Activated naive CD8-positive, alpha-beta T cell (primary cell): ENCODE measurements at regions not wholly inside any gene's neighbourhood (a gene's known extent, or its start where the extent isn't known, plus 50 kb on each side); places are given as distances from the start of the nearest gene placed in this dataset.
"Not testable (repeated sequence)": the region's sequence is repeated elsewhere in the genome, so short reads cannot be mapped to it uniquely, and the experiment has no call there.

Source experiments
- H3K27ac Mint-ChIP-seq: one replicate; pipeline ENCODE4 v1.8.0; 2021; ENCODE audit warnings: mixed read lengths
- H3K27me3 Mint-ChIP-seq: one replicate; pipeline ENCODE4 v1.8.0; 2021; ENCODE audit warnings: mixed read lengths
- H3K36me3 Mint-ChIP-seq: one replicate; pipeline ENCODE4 v1.8.0; 2021; ENCODE audit warnings: mixed read lengths
- H3K4me1 Mint-ChIP-seq: one replicate; pipeline ENCODE4 v1.8.0; 2021; ENCODE audit warnings: low read depth, mixed read lengths
- H3K4me3 Mint-ChIP-seq: one replicate; pipeline ENCODE4 v1.8.0; 2021; ENCODE audit warnings: mild to moderate bottlenecking, mixed read lengths
- H3K9me3 Mint-ChIP-seq: one replicate; pipeline ENCODE4 v1.8.0; 2021; ENCODE audit warnings: low read depth, mixed read lengths

GRCh38 chr20:53800418-53800817, 206.8 kb upstream of the ZNF217 start:
- Mint-ChIP-seq H3K27ac (no peak overlapping the region), H3K4me1 (no peaks in the 10 kb centered on the region), H3K4me3 (no peak overlapping the region), H3K36me3 (no peaks in the 10 kb centered on the region), H3K9me3 (no peaks in the 10 kb centered on the region), H3K27me3 (no peaks in the 10 kb centered on the region)

- H3K27me3 Mint-ChIP-seq: no peaks in the 10 kb centered on the region
- no peak overlapping the region for H3K4me3 Mint-ChIP-seq
- H3K9me3 Mint-ChIP-seq: no peaks in the 10 kb centered on the region
- no peaks in the 10 kb centered on the region for H3K4me1 Mint-ChIP-seq
- no peaks in the 10 kb centered on the region for H3K36me3 Mint-ChIP-seq
- no peak overlapping the region for H3K27ac Mint-ChIP-seq
Observed at GRCh38 chr20:53797085-53797484, 203.4 kb upstream of the ZNF217 start.

DNA sequence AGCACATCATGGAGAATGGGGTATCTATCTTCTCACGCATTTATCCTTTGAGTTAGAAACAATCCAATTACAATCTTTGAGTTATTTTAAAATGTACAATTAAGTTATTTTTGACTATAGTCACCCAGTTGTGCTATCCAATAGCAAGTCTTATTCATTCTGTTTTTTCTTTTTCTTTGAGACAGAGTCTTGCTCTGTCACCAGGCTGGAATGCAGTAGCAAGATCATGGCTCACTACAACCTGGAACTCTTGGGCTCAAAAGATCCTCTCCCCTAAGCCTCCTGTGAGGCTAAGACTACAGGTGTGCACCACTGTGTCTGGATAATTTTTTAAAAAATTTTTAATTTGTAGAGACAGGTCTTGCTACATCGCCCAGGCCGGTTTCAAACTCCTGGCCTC, 201.5 kb upstream of the ZNF217 start:
- H3K4me1 Mint-ChIP-seq: no peaks in the 10 kb centered on the region
- no peaks in the 10 kb centered on the region for H3K27me3 Mint-ChIP-seq
- no peak overlapping the region for H3K27ac Mint-ChIP-seq
- no peaks in the 10 kb centered on the region for H3K9me3 Mint-ChIP-seq
- no peak overlapping the region for H3K4me3 Mint-ChIP-seq
- H3K36me3 Mint-ChIP-seq: no peaks in the 10 kb centered on the region

- H3K27me3 Mint-ChIP-seq: no peaks in the 10 kb centered on the region
- no peak overlapping the region for H3K27ac Mint-ChIP-seq
- H3K4me1 Mint-ChIP-seq: peaks cover 3% of the 10 kb centered on the region
- no peaks in the 10 kb centered on the region for H3K9me3 Mint-ChIP-seq
- no peaks in the 10 kb centered on the region for H3K36me3 Mint-ChIP-seq
- no peak overlapping the region for H3K4me3 Mint-ChIP-seq
Observed at GRCh38 chr20:53794529-53795115, 201.0 kb upstream of the ZNF217 start.

DNA sequence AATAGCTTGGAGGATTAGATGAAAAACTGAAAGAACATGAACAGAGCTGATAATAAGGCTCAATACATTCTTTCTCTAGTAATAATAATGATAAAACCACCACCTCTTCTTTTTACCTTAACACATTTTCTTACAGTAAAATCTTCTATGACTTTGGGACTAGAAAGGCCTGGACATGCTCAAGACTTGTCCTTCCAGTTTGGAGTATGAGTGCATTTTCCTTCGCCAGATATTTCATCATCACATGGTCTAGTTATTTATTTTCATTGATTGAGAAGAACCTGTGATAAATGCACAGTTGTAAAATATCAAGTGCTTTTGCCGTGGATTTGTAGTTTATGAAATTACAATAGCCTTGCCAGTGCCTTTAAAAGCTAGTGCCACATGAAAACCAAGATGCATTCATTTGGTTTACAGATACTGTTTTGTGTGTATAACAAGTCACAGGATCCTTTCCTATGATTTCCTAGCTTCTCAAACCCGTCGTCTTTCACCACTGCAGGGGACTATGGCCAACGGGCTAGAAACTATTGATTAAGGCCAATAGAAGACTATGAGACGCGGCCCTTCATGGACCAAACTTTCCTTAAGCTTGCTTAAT, 200.2 kb upstream of the ZNF217 start:
- H3K36me3 Mint-ChIP-seq: no peaks in the 10 kb centered on the region
- H3K9me3 Mint-ChIP-seq: no peaks in the 10 kb centered on the region
- H3K27ac Mint-ChIP-seq: no peak overlapping the region
- no peak overlapping the region for H3K4me3 Mint-ChIP-seq
- no peaks in the 10 kb centered on the region for H3K27me3 Mint-ChIP-seq
- peaks cover 7% of the 10 kb centered on the region for H3K4me1 Mint-ChIP-seq

- Mint-ChIP-seq H3K36me3 (no peaks in the 10 kb centered on the region), H3K27ac (no peak overlapping the region), H3K27me3 (no peaks in the 10 kb centered on the region), H3K4me1 (peaks cover 7% of the 10 kb centered on the region), H3K4me3 (no peak overlapping the region), H3K9me3 (no peaks in the 10 kb centered on the region)
Observed at GRCh38 chr20:53792946-53793536, 199.4 kb upstream of the ZNF217 start.

DNA sequence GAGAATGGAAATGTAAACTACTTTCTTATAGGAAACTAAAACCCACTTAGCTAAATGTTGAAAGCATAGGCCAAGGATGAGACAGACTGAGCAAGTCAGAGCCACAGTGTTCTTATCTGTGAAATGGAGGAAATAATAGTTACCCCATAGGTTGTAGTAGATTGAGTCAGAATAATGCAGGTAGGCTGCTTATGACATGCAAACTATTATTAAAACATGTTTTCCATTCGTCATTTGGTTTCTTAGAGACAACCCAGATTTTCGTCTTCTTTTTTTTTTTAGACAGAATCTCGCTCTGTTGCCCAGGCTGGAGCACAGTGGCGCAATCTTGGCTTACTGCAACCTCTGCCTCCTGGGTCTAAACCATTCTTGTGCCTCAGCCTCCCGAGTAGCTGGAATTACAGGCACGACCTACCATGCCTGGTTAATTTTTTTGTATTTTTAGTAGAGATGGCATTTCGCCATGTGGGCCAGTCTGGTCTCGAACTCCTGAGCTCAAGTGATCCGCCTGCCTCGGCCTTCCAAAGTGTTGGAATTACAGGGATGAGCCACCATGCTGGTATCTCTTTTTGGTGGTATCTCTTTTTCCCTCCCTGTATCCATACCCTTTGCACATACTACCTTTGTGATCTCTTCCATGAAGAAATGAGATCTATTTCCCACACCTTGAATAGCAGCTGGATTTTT, 196.5 kb upstream of the ZNF217 start:
- Mint-ChIP-seq H3K4me3 (no peak overlapping the region), H3K9me3 (no peaks in the 10 kb centered on the region), H3K4me1 (peaks cover 14% of the 10 kb centered on the region), H3K36me3 (no peaks in the 10 kb centered on the region), H3K27ac (no peak overlapping the region), H3K27me3 (no peaks in the 10 kb centered on the region)

DNA sequence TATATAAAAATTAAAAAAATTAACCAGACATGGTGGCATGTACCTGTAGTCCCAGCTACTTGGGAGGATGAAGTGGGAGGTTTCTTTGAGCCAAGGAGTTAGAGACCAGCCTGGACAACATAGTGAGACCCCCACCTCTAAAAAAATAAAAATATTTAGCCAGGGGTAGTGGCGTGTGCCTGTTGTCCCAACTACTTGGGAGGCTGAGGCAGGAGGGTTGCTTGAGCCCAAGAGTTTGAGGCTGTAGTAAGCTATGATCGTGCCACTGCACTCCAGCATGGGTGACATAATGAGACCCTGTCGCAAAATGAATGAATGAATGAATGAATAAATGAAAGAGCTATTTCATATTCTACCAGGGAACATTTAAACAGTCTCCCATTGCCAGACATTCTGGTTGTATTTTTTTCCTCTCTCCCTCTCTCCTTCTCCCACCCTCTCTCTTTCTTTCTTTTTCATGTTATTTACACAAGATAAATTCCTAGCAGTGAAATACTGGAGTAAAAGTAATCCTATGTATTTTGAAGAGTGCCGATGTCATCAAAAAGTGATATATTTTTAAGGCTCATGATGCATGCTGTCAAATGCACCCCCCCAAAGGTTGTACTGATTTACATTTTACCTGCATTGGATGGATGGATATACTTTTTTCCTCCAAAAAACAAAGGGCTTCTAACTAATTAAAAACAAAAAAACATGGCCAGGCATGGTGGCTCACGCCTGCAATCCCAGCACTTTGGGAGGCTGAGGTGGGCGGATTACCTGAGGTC, 194.8 kb upstream of the ZNF217 start:
- Mint-ChIP-seq H3K27me3 (no peaks in the 10 kb centered on the region), H3K9me3 (no peaks in the 10 kb centered on the region), H3K4me1 (peaks cover 14% of the 10 kb centered on the region), H3K4me3 (no peak overlapping the region), H3K27ac (no peak overlapping the region), H3K36me3 (no peaks in the 10 kb centered on the region)

DNA sequence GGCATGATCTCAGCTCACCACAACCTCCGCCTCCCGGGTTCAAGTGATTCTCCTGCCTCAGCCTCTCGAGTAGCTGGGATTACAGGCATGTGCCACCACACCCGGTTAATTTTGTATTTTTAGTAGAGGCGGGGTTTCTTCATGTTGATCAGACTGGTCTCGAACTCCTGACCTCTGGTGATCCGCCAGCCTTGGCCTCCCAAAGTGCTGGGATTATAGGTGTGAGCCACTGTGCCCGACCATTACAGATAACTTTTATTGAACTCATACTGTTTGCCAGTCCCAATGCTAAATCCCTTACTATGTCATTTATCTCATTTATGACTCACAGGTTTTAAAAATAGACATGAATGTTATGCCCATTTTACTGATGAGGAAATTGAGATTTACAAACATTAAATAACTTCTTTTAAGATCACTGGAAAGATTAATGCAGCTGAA, 193.9 kb upstream of the ZNF217 start:
- H3K4me1 Mint-ChIP-seq: peaks cover 14% of the 10 kb centered on the region
- not testable (repeated sequence) for H3K4me3 Mint-ChIP-seq, H3K36me3 Mint-ChIP-seq, H3K27me3 Mint-ChIP-seq, H3K27ac Mint-ChIP-seq, H3K9me3 Mint-ChIP-seq

GRCh38 chr20:53786445-53787267, 193.0 kb upstream of the ZNF217 start:
- H3K36me3 Mint-ChIP-seq: no peaks in the 10 kb centered on the region

DNA sequence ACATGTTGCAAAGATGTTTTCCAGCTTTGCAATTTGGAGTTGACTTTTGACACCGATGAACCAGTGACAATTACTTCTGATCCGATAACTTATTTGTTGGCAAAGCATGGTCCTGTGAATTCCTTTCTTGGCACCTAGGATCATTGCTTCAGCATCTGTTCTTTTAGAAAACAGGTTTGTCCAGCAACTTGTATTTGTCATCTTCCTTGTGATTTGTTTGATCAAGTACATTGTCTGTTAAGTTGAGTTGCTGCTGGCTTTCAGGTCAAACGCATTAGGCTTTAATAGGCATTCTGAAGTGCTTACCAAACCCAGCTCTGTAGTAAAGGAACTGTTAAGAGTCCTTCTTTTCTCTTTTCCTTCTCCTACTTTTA, 192.4 kb upstream of the ZNF217 start:
- H3K4me1 Mint-ChIP-seq: peaks cover 14% of the 10 kb centered on the region
- H3K4me3 Mint-ChIP-seq: no peak overlapping the region
- H3K27me3 Mint-ChIP-seq: no peaks in the 10 kb centered on the region
- no peaks in the 10 kb centered on the region for H3K36me3 Mint-ChIP-seq
- no peaks in the 10 kb centered on the region for H3K9me3 Mint-ChIP-seq
- no peak overlapping the region for H3K27ac Mint-ChIP-seq

More at GRCh38 chr20:53786445-53787267, 193.0 kb upstream of the ZNF217 start:
- H3K9me3 Mint-ChIP-seq: no peaks in the 10 kb centered on the region
- no peak overlapping the region for H3K27ac Mint-ChIP-seq
- no peaks in the 10 kb centered on the region for H3K27me3 Mint-ChIP-seq
- H3K4me3 Mint-ChIP-seq: no peak overlapping the region
- peaks cover 14% of the 10 kb centered on the region for H3K4me1 Mint-ChIP-seq

GRCh38 chr20:53785320-53785719, 191.7 kb upstream of the ZNF217 start:
- no peak overlapping the region for H3K27ac Mint-ChIP-seq
- H3K27me3 Mint-ChIP-seq: no peaks in the 10 kb centered on the region
- H3K4me1 Mint-ChIP-seq: peaks cover 14% of the 10 kb centered on the region
- H3K36me3 Mint-ChIP-seq: no peaks in the 10 kb centered on the region
- H3K9me3 Mint-ChIP-seq: no peaks in the 10 kb centered on the region
- H3K4me3 Mint-ChIP-seq: no peak overlapping the region

GRCh38 chr20:53783768-53784167, 190.1 kb upstream of the ZNF217 start:
- no peak overlapping the region for H3K4me3 Mint-ChIP-seq
- H3K4me1 Mint-ChIP-seq: peaks cover 7% of the 10 kb centered on the region
- H3K27me3 Mint-ChIP-seq: no peaks in the 10 kb centered on the region
- no peaks in the 10 kb centered on the region for H3K36me3 Mint-ChIP-seq
- no peaks in the 10 kb centered on the region for H3K9me3 Mint-ChIP-seq
- no peak overlapping the region for H3K27ac Mint-ChIP-seq

DNA sequence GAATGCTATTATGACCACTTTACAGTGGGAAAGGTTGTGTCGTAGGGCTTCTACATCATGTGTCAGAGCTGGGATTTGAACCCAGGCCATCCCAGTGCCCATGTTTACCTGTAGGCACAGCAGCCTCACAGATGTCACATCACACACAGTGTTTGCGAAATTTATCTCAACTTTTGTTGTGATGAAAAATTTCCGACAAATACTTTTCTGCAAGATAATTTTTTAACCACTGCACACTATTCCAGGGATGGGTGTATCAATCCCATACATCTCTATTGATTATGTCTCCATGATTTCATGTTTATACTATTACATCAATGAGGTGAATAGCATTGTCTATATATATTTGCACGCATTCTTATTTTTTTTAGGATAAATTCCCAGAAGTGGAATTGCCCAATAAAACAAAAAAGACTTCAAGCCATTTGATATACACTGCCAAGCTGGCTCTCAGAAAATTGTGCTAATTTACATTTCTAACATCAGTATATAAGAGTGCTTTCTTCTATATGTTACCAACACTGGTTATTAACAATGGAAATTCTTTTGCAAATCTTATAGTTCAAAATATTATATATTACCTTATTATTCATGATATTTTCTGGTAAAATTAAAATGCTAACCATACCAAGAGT, 189.1 kb upstream of the ZNF217 start:
- Mint-ChIP-seq H3K36me3 (no peaks in the 10 kb centered on the region), H3K4me3 (no peak overlapping the region), H3K27ac (no peak overlapping the region), H3K27me3 (no peaks in the 10 kb centered on the region), H3K4me1 (peaks cover 7% of the 10 kb centered on the region), H3K9me3 (no peaks in the 10 kb centered on the region)
